Esophagus muscularis mucosa (tissue), 4 donors: ENCODE measurements at regions not wholly inside any gene's neighbourhood (a gene's known extent, or its start where the extent isn't known, plus 50 kb on each side); places are given as distances from the start of the nearest gene placed in this dataset.

Experiments used
- DNase-seq: peaks from one replicate; pipeline ENCODE4 v3.0.0-alpha.2; 2017; ENCODE audit errors: extremely low spot score
- H3K27ac ChIP-seq, 4 donors: fragments of 200-600 bp; sonication (generic); replicated peaks in 1 of 4; 1 replicate in 3 of 4; 2 replicates in 1 of 4; pipeline ENCODE4 v1.5.1; 2016 to 2019; ENCODE audit warnings: mild to moderate bottlenecking in 1 of 4
- H3K27me3 ChIP-seq, 4 donors: fragments of 200-600 bp; sonication (generic); one replicate each; pipeline versions ENCODE4 v1.5.1 to v1.6.0; 2016 to 2019
- H3K36me3 ChIP-seq, 4 donors: fragments of 200-600 bp; sonication (generic); one replicate each; pipeline ENCODE4 v1.5.1; 2016 to 2019
- H3K4me1 ChIP-seq, 4 donors: fragments of 200-600 bp; sonication (generic); one replicate each; pipeline ENCODE4 v1.5.1; 2016 to 2019
- H3K4me3 ChIP-seq, 4 donors: fragments of 200-600 bp; sonication (generic); 1 replicate in 2 of 4; 2 replicates in 2 of 4; pipeline ENCODE4 v1.5.1; 2016 to 2019; ENCODE audit warnings: mild to moderate bottlenecking in 4 of 4, moderate library complexity in 1 of 4
- H3K9me3 ChIP-seq, 4 donors: fragments of 200-600 bp; sonication (generic); 1 replicate in 3 of 4; 2 replicates in 1 of 4; pipeline ENCODE4 v1.5.1; 2016 to 2019
- CTCF ChIP-seq, 3 experiments: fragments of 200-600 bp in 2 of 3; fragments of 450-650 bp in 1 of 3; sonication (generic) in 2 of 3; IDR thresholded peaks; one replicate each; pipeline ENCODE4 v1.5.1; 2017 to 2019; ENCODE audit warnings: antibody characterized with exemption in 3 of 3, mild to moderate bottlenecking in 2 of 3, moderate library complexity in 1 of 3
- EP300 ChIP-seq: sonication (generic); formaldehyde crosslinking; IDR thresholded peaks from one replicate; pipeline ENCODE4 v1.6.1; 2017; ENCODE audit warnings: antibody characterized with exemption
- POLR2A ChIP-seq: fragments of 450-650 bp; IDR thresholded peaks from one replicate; pipeline ENCODE4 v1.6.1; 2017; ENCODE audit warnings: antibody characterized with exemption, moderate library complexity, mild to moderate bottlenecking, low read depth
- POLR2AphosphoS5 ChIP-seq, 2 donors: sonication (generic); formaldehyde crosslinking; IDR thresholded peaks; one replicate each; pipeline ENCODE4 v1.6.1; 2017; ENCODE audit warnings: antibody characterized with exemption in 2 of 2
- WGBS: methylation state at CpG from one replicate; pipeline ENCODE4 v1.1.5; 2018; 5-methylcytosine and 5-hydroxymethylcytosine counted together
- intact Hi-C: fragments of 100-400 bp; cut with DNase I; formaldehyde crosslinking; loops from one replicate; pipeline ENCODE4 v1.15.1; 2023

- Histone ChIP-seq H3K36me3 (no peaks in the 10 kb centered on the region), H3K4me3 (no peak overlapping the region), H3K27me3 (no peaks in the 10 kb centered on the region), H3K4me1 (peaks cover 0 to 12% (median 10%) of the 10 kb centered on the region in 4 donors), H3K27ac (no peak overlapping the region), H3K9me3 (no peaks in the 10 kb centered on the region)
- TF ChIP-seq POLR2A = no peak
- no peak for TF ChIP-seq POLR2AphosphoS5 (IDR thresholded peaks at IDR 0.05)
- no peak for TF ChIP-seq CTCF (IDR thresholded peaks at IDR 0.05)
- TF ChIP-seq EP300 = no peak
- intact Hi-C loops = no loop called here
- no peak for DNase-seq
- 75% methylated on average over 4 of the region's 4 CpGs for WGBS
Measured at GRCh38 chr5:85533341-85534047, 1084.2 kb upstream of the COX7C start.

- no peak overlapping the region for H3K27ac ChIP-seq
- intact Hi-C loops = no loop called here
- H3K36me3 ChIP-seq = no peaks in the 10 kb centered on the region
- TF ChIP-seq EP300 = no peak
- TF ChIP-seq CTCF (IDR thresholded peaks at IDR 0.05) = no peak
- no peak for TF ChIP-seq POLR2AphosphoS5 (IDR thresholded peaks at IDR 0.05)
- TF ChIP-seq POLR2A = no peak
- H3K27me3 ChIP-seq = no peaks in the 10 kb centered on the region
- H3K4me1 ChIP-seq = peaks cover 0 to 9% (median 5%) of the 10 kb centered on the region in 4 donors
- DNase-seq = no peak
- H3K9me3 ChIP-seq = no peaks in the 10 kb centered on the region
- no peak overlapping the region for H3K4me3 ChIP-seq
Measured at GRCh38 chr5:85538362-85538761, 1079.4 kb upstream of the COX7C start.

- WGBS = 41% methylated on average over 2 of the region's 2 CpGs
- intact Hi-C loops = no loop called here
- Histone ChIP-seq H3K36me3 (no peaks in the 10 kb centered on the region), H3K4me3 (no peak overlapping the region), H3K9me3 (no peaks in the 10 kb centered on the region), H3K27me3 (no peaks in the 10 kb centered on the region), H3K4me1 (no peaks in the 10 kb centered on the region), H3K27ac (no peak overlapping the region)
- TF ChIP-seq EP300 = no peak
- TF ChIP-seq POLR2AphosphoS5 (IDR thresholded peaks at IDR 0.05) = no peak
- TF ChIP-seq POLR2A = no peak
- TF ChIP-seq CTCF (IDR thresholded peaks at IDR 0.05) = no peak
- no peak for DNase-seq
Measured at GRCh38 chr5:85545129-85545528, 1072.6 kb upstream of the COX7C start.

GRCh38 chr5:85549229-85549628, 1068.5 kb upstream of the COX7C start:
- Histone ChIP-seq H3K9me3 (peaks cover 0 to 17% (median 6%) of the 10 kb centered on the region in 4 donors), H3K27me3 (no peaks in the 10 kb centered on the region), H3K4me1 (no peaks in the 10 kb centered on the region), H3K4me3 (no peak overlapping the region), H3K36me3 (no peaks in the 10 kb centered on the region), H3K27ac (no peak overlapping the region)
- TF ChIP-seq POLR2A (no peak), CTCF (IDR thresholded peaks at IDR 0.05) (no peak), POLR2AphosphoS5 (IDR thresholded peaks at IDR 0.05) (no peak), EP300 (no peak)
- intact Hi-C loops = no loop called here
- whole genome bisulfite sequencing = 85% methylated on average over 10 of the region's 10 CpGs
- no peak for DNase-seq
